Iris pigment epithelial cell (primary cell): ENCODE measurements at regions not wholly inside any gene's neighbourhood (a gene's known extent, or its start where the extent isn't known, plus 50 kb on each side); places are given as distances from the start of the nearest gene placed in this dataset.
"Not testable (repeated sequence)": the region's sequence is repeated elsewhere in the genome, so short reads cannot be mapped to it uniquely, and the experiment has no call there.

Source experiments
- DNase-seq: peaks from one replicate; pipeline ENCODE4 v3.0.0-alpha.2; 2011; ENCODE audit warnings: low read depth

DNA sequence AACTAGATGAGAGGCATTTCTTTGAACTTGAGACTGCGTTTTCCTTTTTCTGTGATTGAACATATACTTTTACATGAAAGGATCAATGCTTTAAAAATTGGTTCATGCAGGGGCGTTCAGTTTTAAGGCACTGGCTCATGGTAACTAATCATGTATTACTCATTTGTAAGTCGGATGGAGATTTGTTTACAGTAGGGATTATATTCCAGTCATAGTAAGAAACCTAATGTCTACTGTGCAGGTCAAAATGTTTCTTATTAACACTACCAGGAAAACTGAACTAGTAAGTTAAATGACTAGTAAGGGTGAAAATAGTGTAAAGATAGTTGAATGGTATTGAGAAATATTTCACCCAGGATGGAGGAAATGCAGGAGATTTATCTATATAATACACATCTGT, 258.8 kb upstream of the GBE1 start:
- peak; percentile 1 for DNase-seq

- DNase-seq = no peak
Observed at GRCh38 chr3:82015241-82015640, 253.8 kb upstream of the GBE1 start.

DNA sequence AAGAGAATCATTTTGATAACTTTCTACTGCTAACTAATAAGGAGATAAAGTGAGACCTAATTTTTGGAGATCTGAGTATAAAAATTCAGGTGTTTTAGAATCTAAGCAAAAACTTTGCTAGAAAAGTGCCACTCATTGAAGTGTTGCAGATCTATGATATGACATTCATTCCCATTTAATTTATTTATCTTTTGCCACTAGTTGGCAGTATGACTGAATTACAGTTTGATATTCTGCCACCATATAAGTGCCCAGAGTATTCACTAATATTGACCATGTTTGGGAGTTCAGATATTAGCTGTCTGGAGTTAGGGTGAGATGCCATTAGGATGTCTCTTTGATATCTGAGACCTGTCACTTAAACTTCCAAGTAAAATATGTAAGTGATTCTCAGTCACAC, 251.3 kb upstream of the GBE1 start:
- DNase-seq = no peak

DNA sequence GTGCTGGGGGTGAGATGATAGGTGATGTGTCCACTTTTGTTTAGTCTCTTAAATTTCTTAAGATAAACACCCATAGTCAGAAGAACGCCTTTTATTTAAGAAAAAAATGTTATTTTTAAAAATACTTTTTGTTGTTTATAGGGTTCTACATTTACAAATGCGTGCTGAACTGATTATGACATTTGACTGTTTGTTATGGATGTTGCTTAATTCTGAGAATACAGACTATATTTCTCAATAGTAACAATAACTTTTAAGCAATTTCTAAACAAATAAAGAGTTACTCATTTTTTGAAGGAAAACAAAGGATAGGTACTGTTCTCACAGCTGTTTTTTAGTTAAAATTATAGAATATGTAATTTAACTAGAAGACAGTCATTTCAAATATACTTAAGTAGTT, 249.9 kb upstream of the GBE1 start:
- DNase-seq = no peak

DNA sequence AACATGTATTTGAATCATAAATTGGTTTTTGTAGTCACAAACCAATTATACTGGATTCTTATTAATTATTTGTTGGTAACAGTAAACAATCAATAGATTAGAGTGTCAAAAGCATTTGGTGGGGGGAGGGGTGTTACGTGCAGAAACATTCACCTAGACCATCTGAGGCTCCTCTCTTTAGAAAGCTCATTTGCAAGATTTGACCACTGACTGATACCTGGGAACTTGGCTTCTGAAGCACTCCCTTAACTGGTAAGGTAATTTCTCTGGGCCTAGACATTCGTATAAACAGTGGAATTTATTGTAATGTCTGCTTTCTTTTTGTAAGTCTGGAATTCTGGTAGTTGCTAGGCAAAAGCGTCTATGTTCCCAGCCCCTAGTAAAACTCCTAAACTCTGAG, 243.8 kb upstream of the GBE1 start:
- no peak for DNase-seq

DNA sequence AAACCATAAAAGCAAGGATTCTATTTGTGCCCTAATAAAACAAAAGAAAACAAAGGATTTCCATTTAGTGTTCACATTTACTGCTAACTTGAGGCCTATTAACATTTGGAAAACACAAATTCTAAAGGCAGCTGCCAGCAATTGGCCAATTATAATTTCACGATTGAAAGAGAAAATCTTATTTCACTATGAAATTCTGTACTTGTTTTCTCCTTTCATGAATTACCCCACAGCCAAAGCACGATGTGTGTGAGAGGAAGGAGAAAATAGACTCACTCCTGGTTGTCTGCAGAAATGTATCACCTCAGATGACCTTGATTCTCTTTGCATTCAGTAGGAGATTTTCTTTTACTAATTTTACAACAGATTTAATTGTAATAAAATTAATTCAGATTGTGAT, 242.8 kb upstream of the GBE1 start:
- no peak for DNase-seq

- no peak for DNase-seq
Observed at GRCh38 chr3:82002986-82003642, 241.7 kb upstream of the GBE1 start.

GRCh38 chr3:82002491-82002890, 241.0 kb upstream of the GBE1 start:
- DNase-seq = no peak

DNA sequence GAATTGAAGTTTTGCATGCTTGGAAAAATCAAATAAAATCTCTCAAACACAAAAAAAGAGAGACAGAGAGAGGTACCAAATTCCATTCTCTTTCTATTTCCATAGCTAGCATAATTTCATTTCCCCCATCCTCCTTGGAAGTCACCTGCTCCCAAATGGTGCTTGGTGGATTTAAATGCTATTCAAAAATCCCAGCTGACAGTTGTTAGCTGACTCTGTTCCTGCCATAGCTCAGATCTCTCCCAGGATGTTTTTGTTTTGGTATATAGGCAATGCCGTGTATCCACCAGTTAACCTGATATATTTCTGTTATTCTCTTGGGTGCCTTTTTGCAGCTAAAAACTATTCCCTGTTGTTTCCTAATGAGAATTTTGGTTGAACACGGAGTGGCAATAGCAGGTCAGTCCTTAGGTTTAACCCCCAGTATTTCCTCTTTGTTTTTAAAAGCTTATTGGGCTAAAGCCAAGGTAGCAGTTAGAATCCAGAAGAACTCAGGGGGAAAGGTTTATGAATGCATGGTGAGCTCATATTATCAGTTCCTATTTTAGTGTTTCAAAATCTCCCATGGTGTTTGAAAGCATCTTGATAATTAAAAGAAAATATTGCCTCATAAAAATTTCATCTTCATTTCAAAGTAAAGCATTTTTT, 240.0 kb upstream of the GBE1 start:
- no peak for DNase-seq

DNA sequence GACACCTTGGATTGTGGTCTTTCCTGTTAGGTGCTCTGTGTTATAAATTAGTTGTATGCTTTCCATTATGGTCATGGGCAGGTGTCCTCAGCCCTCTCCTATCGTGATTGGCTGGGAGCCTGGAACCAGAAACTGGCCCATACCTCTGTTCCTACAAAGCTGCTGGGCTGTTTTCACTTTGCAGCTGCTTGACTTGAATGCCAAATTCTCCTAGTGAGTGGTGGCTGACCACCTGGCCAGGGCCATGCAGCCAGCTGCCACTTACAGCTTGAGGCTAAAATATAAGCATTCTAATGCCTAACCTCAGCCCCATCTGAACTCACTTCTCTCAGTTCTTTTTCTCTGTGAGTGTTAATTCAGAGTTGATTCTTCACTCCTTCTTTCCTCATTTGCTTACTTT, 239.3 kb upstream of the GBE1 start:
- DNase-seq = no peak

DNA sequence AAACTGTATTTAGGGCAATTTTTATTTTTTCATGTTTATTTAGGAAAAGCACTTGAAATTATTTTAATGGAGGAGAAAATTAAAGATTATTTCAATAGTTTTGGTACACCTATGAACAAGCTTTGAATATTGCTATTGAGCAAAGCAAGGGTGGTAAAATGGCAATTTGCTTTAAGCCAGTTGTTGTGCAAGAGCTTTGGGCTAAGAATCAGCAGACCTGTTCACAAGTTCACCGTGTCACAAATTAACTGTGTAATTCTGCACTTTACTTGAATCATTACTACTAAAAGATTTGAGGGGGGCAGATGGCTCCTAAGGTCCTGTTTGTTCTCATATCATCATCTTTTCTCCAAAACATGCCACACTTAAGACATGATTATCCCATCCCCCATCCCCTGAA, 238.9 kb upstream of the GBE1 start:
- no peak for DNase-seq

- no peak for DNase-seq
Observed at GRCh38 chr3:81998907-81999306, 237.5 kb upstream of the GBE1 start.

GRCh38 chr3:81998139-81998755, 236.8 kb upstream of the GBE1 start:
- DNase-seq = peak; percentile 49

GRCh38 chr3:81997390-81997789, 235.9 kb upstream of the GBE1 start:
- DNase-seq = no peak

- no peak for DNase-seq
Observed at GRCh38 chr3:81995329-81995728, 233.9 kb upstream of the GBE1 start.

DNA sequence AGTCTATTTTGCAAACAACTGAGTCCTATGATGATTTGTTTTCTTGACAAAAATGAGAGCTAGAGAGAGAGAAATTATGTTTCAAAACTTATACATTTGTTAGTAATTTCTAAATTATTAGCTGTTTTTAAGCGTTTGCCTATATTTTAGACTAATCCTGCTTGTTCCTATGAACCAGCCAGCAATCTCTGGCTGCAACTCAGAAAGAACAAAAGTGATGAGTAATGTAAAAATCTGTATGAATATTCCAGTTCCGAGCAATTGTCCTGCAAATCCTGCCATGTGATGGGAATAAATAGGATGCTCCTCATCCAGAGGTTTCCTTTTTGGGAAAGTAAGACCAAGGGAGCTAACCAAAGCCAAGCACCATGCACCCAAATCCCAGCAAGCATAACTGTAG, 228.3 kb upstream of the GBE1 start:
- no peak for DNase-seq

DNA sequence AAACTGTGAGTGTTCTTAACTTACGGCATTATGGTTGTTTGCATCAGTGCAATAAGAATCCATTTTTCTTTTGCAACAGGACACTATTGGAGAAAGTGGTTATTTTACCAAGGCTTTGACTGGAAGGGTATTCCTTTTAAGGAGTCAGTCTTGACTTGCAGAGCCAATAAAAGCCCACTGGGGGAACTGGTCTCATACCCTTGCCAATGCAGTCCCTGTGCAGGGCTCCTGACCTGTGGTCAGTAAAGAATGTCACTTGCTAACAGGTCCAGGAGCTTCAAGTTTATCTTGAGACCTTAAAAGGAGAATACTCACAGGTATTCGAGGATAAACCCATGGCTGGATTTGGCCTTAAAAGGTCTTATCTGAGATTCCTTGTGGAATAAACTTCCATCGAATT, 227.8 kb upstream of the GBE1 start:
- DNase-seq = no peak

- DNase-seq = not testable (repeated sequence)
Observed at GRCh38 chr3:81987412-81987811, 226.0 kb upstream of the GBE1 start.

GRCh38 chr3:81985996-81986723, 224.7 kb upstream of the GBE1 start:
- DNase-seq = no peak

- DNase-seq = no peak
Observed at GRCh38 chr3:81983382-81983781, 221.9 kb upstream of the GBE1 start.

DNA sequence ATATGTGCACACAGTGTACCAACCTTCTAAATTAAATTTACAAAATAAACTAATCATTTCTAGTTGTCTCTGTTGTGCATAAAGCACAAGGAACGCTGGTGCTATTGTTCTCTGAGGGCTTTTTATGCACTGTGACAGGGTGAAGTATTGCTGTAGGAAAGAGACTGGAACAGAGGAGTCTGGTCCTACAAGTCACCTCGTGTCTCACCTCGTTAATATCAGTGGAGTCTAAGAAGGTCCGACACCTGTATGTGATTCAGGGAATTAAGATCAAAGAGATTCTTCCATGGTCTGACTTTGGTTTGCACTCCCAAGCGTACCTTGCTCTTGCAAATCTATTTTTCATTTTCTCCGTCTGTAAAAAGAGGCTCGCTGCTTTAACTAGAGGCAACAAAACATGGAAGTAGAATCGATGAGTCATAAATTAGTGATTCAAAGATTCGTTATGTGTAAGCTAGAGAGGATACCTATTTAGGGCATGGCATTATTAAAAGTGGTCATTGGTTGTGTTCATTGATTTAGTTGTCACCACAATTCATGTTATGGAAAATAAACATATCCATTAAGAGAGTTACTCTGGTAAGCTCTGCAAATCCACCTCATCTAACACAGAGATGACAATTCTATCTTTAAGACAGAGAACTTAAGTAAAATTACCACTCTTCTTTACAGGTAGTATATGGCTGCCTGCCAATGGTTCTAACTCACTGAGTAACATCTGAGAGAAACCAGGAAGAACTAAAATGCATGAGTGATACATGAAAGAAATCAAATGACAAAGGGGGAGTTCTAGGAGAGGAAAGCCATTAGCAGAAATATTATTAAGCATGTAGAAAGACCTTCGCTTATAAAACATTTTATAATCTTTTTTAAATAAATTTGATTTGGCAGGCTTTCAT, 219.4 kb upstream of the GBE1 start:
- no peak for DNase-seq

GRCh38 chr3:81974751-81975150, 213.3 kb upstream of the GBE1 start:
- no peak for DNase-seq
